ENCODE measurements at regions not wholly inside any gene's neighbourhood (a gene's known extent, or its start where the extent isn't known, plus 50 kb on each side); places are given as distances from the start of the nearest gene placed in this dataset.

- in situ Hi-C loops (cut with HindIII; ENCODE audit: low sequenced_read_pairs): no loop called here
These were observed 193.8 kb upstream of the TLE3 start for GRCh38 chr15:70291305-70292075.

- in situ Hi-C loops (cut with HindIII; ENCODE audit: low sequenced_read_pairs): no loop called here
These were observed 193.0 kb upstream of the TLE3 start for GRCh38 chr15:70290708-70291107.

GRCh38 chr15:70289191-70289955, 191.7 kb upstream of the TLE3 start:
- in situ Hi-C loops (cut with HindIII; ENCODE audit: low sequenced_read_pairs): no loop called here

GRCh38 chr15:70286113-70286806, 188.5 kb upstream of the TLE3 start:
- in situ Hi-C loops (cut with HindIII; ENCODE audit: low sequenced_read_pairs): no loop called here

GRCh38 chr15:70284438-70285214, 186.9 kb upstream of the TLE3 start:
- in situ Hi-C loops (cut with HindIII; ENCODE audit: low sequenced_read_pairs): no loop called here

- in situ Hi-C loops (cut with HindIII; ENCODE audit: low sequenced_read_pairs): no loop called here
These were observed 185.8 kb upstream of the TLE3 start for GRCh38 chr15:70283511-70283910.

GRCh38 chr15:70281811-70282307, 184.1 kb upstream of the TLE3 start:
- in situ Hi-C loops (cut with HindIII; ENCODE audit: low sequenced_read_pairs): no loop called here

GRCh38 chr15:70281261-70281810, 183.6 kb upstream of the TLE3 start:
- in situ Hi-C loops (cut with HindIII; ENCODE audit: low sequenced_read_pairs): no loop called here

GRCh38 chr15:70280781-70281180, 183.1 kb upstream of the TLE3 start:
- in situ Hi-C loops (cut with HindIII; ENCODE audit: low sequenced_read_pairs): no loop called here

- in situ Hi-C loops (cut with HindIII; ENCODE audit: low sequenced_read_pairs): no loop called here
These were observed 181.4 kb upstream of the TLE3 start for GRCh38 chr15:70279096-70279495.

- in situ Hi-C loops (cut with HindIII; ENCODE audit: low sequenced_read_pairs): no loop called here
These were observed 180.9 kb upstream of the TLE3 start for GRCh38 chr15:70278644-70279043.

- in situ Hi-C loops (cut with HindIII; ENCODE audit: low sequenced_read_pairs): no loop called here
These were observed 179.8 kb upstream of the TLE3 start for GRCh38 chr15:70277556-70277955.

GRCh38 chr15:70276401-70276800, 178.7 kb upstream of the TLE3 start:
- in situ Hi-C loops (cut with HindIII; ENCODE audit: low sequenced_read_pairs): no loop called here

GRCh38 chr15:70275461-70276138, 177.9 kb upstream of the TLE3 start:
- in situ Hi-C loops (cut with HindIII; ENCODE audit: low sequenced_read_pairs): no loop called here

GRCh38 chr15:70274908-70275307, 177.2 kb upstream of the TLE3 start:
- in situ Hi-C loops (cut with HindIII; ENCODE audit: low sequenced_read_pairs): no loop called here

GRCh38 chr15:70274255-70274880, 176.7 kb upstream of the TLE3 start:
- in situ Hi-C loops (cut with HindIII; ENCODE audit: low sequenced_read_pairs): no loop called here

- in situ Hi-C loops (cut with HindIII; ENCODE audit: low sequenced_read_pairs): no loop called here
These were observed 176.1 kb upstream of the TLE3 start for GRCh38 chr15:70273808-70274207.

GRCh38 chr15:70272565-70273355, 175.0 kb upstream of the TLE3 start:
- in situ Hi-C loops (cut with HindIII; ENCODE audit: low sequenced_read_pairs): no loop called here

All from DLD1 (cell line).